ENCODE measurements at regions not wholly inside any gene's neighbourhood (a gene's known extent, or its start where the extent isn't known, plus 50 kb on each side); places are given as distances from the start of the nearest gene placed in this dataset.
"Not testable (repeated sequence)": the region's sequence is repeated elsewhere in the genome, so short reads cannot be mapped to it uniquely, and the experiment has no call there.

DNA sequence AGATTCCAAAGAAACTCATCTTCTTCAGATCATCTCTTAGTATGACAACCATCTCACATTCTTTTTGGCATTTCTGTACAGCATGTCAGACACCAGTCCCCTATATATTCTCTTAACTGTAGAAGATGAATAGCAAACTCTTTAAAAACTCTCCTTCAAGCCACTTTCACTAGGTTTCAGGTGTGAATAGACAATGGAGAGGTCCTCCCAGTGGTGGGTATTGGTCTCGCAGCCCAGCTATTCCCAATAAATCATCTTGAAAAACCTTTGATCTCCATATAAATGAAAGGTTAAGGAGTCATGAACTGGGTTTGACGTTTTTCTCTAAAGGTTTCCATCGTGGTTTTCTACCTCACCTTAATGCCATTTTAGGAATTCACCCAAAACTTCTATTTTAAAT is 180.0 kb downstream of the GJA1 start:
- Histone ChIP-seq H3K27ac (no peak overlapping the region), H3K4me3 (no peak overlapping the region)
- no peak for DNase-seq (ENCODE audit: low spot score)
- TF ChIP-seq, protein P1, sequence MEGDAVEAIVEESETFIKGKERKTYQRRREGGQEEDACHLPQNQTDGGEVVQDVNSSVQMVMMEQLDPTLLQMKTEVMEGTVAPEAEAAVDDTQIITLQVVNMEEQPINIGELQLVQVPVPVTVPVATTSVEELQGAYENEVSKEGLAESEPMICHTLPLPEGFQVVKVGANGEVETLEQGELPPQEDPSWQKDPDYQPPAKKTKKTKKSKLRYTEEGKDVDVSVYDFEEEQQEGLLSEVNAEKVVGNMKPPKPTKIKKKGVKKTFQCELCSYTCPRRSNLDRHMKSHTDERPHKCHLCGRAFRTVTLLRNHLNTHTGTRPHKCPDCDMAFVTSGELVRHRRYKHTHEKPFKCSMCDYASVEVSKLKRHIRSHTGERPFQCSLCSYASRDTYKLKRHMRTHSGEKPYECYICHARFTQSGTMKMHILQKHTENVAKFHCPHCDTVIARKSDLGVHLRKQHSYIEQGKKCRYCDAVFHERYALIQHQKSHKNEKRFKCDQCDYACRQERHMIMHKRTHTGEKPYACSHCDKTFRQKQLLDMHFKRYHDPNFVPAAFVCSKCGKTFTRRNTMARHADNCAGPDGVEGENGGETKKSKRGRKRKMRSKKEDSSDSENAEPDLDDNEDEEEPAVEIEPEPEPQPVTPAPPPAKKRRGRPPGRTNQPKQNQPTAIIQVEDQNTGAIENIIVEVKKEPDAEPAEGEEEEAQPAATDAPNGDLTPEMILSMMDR (IDR thresholded peaks at IDR 0.05), result no peak

DNA sequence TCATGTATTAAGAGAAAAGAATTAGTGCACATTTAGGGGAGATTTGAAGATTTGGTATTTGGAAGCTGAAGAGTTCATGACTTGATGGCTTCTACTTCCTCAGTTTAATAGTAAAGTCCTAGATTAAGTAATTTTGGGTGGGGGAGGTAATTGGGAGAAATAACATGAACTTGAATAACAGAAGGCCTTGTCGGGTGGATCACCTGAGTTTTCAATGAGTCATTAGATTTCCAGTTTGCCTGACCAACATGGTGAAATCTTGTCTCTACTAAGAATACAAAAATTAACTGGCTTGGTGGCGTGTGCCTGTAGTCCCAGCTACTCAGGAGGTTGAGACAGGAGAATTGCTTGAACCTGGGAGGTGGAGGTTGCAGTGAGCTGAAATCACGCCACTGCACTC is 181.0 kb downstream of the GJA1 start:
- no peak overlapping the region for H3K4me3 ChIP-seq
- TF ChIP-seq, protein P1 (IDR thresholded peaks at IDR 0.05), result no peak
- DNase-seq (ENCODE audit: low spot score), result no peak
- no peak overlapping the region for H3K27ac ChIP-seq

DNA sequence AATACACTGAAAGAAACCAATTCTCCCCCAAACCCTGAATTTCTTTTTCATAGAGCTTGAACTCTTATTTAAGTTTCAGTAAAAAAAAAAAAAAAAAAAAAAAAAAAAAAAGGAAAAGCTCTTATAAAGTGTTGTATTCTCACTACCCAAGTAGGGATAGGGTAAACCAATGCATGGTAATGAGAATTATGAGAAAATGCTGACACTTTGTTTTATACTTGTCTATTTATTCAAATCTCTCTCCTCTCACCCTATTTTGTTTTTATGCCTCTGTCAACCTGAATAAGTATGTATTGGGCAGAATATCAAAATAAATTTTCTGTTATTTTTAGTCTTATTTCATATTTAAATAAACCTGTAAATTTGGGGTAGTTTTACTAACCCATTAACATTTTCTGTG is 181.9 kb downstream of the GJA1 start:
- TF ChIP-seq, protein P1 (IDR thresholded peaks at IDR 0.05), result no peak
- no peak overlapping the region for H3K4me3 ChIP-seq
- no peak overlapping the region for H3K27ac ChIP-seq
- DNase-seq (ENCODE audit: low spot score), result no peak

DNA sequence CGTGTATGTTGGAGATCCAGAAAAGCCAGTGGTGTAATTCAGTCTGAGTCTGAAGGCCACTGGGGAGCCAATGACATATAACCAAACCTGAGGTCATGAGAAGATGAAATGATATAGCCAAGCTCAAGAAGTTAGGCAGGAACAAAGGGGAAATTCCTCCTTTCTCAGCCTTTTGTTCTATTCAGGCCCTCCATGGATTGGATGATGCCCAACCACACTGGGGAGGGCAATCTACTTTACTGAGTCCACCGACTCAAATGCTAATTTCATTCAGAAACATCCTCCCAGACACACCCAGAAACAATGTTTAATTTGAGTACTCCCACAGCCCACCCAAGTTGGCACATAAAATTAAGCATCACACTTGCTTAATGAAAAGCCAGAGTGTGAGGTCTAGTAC is 183.6 kb downstream of the GJA1 start:
- Histone ChIP-seq H3K27ac (no peak overlapping the region), H3K4me3 (no peak overlapping the region)
- TF ChIP-seq, protein P1 (IDR thresholded peaks at IDR 0.05), result no peak
- DNase-seq (ENCODE audit: low spot score), result no peak

DNA sequence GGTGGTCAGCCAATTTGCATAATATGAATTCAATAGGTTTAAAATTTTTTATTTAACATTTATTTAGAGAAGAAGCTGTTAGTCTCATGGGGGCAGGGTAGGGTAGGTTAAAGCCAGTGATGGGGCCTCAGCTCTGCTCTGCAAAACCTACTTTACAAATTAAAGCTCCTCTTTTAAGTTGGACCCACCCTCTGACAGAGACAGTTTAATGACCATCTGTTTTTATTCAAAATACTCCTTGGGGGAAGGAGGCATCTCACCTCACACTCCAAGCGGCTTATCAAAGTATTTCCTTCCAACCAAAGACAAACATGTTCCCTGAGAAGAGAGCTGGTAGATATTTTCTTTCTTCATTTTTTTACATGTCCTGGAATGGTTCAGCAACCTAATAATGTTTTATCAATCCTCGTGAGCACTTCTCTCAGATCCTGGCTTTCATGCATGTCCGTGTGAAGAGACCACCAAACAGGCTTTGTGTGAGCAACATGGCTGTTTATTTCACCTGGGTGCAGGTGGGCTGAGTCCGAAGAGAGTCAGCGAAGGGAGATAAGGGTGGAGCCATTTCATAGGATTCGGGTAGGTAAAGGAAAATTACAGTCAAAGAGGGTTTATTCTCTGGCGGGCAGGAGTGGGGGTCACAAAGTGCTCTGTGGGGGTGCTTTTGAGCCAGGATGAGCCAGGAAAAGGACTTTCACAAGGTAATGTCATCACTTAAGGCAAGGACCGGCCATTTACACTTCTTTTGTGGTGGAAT is 184.7 kb downstream of the GJA1 start:
- TF ChIP-seq, protein P1 (IDR thresholded peaks at IDR 0.05), result no peak
- no peak for DNase-seq (ENCODE audit: low spot score)
- Histone ChIP-seq H3K4me3 (no peak overlapping the region), H3K27ac (no peak overlapping the region)

DNA sequence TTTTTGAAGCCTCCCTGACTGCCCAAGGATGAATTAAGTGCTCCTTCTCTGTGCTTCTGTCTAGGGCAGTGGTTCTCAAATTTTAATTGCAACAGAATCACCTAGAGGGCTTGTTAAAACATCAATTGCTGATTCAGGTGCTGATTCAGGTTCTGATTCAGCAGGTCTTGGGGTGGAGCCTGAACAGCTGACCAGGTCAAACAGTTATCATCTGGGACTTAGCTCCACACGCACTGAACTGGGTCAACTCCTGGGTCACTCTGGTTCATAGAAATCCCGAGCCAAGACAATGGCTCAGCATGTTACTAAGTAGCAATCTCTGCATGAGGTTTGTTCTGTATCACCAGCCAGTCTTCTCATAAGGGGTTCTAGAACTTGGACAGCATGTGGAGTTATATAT is 192.3 kb downstream of the GJA1 start:
- TF ChIP-seq, protein P1 (IDR thresholded peaks at IDR 0.05), result no peak
- H3K27ac ChIP-seq, result no peak overlapping the region
- H3K4me3 ChIP-seq, result no peak overlapping the region
- DNase-seq (ENCODE audit: low spot score), result no peak

DNA sequence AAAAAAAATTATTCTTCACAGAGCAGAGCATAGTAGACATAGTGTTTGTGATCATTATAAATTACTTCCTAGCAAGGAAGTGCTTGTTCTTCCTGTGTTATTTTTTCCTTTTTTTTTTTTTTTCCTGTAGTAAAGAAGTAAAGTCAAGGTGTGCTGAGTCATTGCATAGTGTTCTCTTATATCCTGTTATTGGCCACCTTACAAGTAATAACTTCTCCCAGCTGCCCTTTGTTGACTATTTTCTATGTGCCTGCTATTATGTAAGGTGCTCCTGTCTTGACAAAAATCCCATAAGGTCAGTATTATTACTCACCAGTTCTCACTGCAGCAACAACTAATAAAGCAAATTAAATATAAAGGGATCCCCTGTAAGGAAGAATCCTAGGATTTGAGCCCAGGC is 195.3 kb downstream of the GJA1 start:
- Histone ChIP-seq H3K27ac (no peak overlapping the region), H3K4me3 (no peak overlapping the region)
- TF ChIP-seq, protein P1 (IDR thresholded peaks at IDR 0.05), result no peak
- DNase-seq (ENCODE audit: low spot score), result no peak

DNA sequence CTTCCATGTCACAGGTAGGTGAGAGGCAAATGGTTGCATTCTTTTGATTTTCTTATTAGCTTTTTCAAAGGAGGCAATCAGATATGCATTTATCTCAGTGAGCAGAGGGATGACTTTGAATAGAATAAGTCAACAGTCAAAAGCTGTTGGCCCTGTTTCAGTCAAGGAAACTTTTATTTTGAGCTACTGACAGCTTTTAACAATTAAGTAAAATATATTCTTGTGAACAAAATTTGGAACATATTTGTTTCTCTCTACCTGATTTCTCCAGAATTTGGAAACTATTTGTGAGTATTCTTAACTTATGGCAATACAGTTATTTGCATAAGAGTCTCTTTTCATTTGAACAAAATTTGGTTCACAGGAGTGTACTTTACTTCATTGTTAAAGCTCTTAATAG is 196.3 kb downstream of the GJA1 start:
- H3K4me3 ChIP-seq; DNase-seq (ENCODE audit: low spot score); H3K27ac ChIP-seq: not testable (repeated sequence)
